Sigmoid colon (tissue), 3 donors: ENCODE measurements at regions not wholly inside any gene's neighbourhood (a gene's known extent, or its start where the extent isn't known, plus 50 kb on each side); places are given as distances from the start of the nearest gene placed in this dataset.

Experiments used
- POLR2A ChIP-seq, 2 donors: fragments of 450-650 bp; IDR thresholded peaks; one replicate each; pipeline ENCODE4 v1.6.1; 2016; ENCODE audit warnings: antibody characterized with exemption in 2 of 2, mild to moderate bottlenecking in 2 of 2, moderate library complexity in 2 of 2
- TF ChIP-seq, protein P1 (sequence below), 4 experiments: fragments of 450-650 bp in 3 of 4; fragments of 200-600 bp in 1 of 4; IDR thresholded peaks; one replicate each; pipeline ENCODE4 v1.5.1; 2016 to 2019; ENCODE audit warnings: antibody characterized with exemption in 4 of 4, mild to moderate bottlenecking in 3 of 4, moderate library complexity in 2 of 4

- TF ChIP-seq, protein P1, sequence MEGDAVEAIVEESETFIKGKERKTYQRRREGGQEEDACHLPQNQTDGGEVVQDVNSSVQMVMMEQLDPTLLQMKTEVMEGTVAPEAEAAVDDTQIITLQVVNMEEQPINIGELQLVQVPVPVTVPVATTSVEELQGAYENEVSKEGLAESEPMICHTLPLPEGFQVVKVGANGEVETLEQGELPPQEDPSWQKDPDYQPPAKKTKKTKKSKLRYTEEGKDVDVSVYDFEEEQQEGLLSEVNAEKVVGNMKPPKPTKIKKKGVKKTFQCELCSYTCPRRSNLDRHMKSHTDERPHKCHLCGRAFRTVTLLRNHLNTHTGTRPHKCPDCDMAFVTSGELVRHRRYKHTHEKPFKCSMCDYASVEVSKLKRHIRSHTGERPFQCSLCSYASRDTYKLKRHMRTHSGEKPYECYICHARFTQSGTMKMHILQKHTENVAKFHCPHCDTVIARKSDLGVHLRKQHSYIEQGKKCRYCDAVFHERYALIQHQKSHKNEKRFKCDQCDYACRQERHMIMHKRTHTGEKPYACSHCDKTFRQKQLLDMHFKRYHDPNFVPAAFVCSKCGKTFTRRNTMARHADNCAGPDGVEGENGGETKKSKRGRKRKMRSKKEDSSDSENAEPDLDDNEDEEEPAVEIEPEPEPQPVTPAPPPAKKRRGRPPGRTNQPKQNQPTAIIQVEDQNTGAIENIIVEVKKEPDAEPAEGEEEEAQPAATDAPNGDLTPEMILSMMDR (IDR thresholded peaks at IDR 0.05), result no peak
- TF ChIP-seq POLR2A (IDR thresholded peaks at IDR 0.05), result no peak
These were observed 2197.3 kb downstream of the PCDH9 start for GRCh38 chr13:65032825-65033224.
